DLD1 (cell line): ENCODE measurements at regions not wholly inside any gene's neighbourhood (a gene's known extent, or its start where the extent isn't known, plus 50 kb on each side); places are given as distances from the start of the nearest gene placed in this dataset.

Experiments
- in situ Hi-C: cut with HindIII; loops from 2 replicates; pipeline ENCODE4 v1.10.0; 2017; ENCODE audit warnings: low sequenced_read_pairs

- in situ Hi-C loops: no loop called here
Measured at GRCh38 chr14:75370416-75371205, 57.2 kb upstream of the JDP2 start.

- in situ Hi-C loops: no loop called here
Measured at GRCh38 chr14:75371297-75371696, 56.5 kb upstream of the JDP2 start.

DNA sequence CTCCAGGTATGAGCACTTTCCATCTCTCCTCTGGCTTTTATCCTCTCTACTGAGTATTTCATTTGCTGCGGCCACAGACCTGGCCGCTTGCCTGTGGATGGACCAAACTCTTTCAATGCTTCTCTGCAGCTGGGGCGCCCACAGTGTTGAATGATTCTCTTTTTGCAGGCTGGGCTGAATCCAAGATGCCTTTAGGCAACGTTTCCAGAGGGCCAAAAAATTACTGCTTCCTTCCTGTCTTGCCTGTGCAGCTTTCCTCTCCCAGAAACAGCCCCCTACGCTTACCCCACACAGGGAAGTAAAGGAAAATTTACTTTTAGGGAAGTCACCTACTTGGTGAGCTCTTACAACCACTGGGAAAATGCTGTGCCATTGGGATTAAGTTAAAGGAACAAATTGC, 55.6 kb upstream of the JDP2 start:
- in situ Hi-C loops: no loop called here

DNA sequence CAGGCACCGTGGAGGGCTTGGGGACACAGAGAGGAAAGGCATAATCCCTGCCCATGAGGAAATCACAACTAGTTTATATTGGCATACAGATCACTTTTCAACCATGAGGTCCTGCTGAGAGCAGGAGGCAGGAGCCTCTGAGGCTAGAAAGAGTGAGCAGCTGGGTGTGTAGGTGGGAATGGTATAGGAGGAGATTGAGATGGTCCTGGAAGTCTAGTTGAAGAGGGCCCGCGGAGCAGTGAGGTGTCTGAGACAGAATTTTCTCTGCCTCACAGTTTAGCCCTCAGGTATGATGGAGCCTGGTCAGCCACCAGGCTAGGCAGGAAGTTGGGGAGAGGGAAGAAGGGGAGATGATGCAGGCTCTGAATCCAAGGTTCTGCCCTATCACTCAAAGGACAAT, 54.7 kb upstream of the JDP2 start:
- in situ Hi-C loops: no loop called here

GRCh38 chr14:75373616-75374015, 54.2 kb upstream of the JDP2 start:
- in situ Hi-C loops: no loop called here

DNA sequence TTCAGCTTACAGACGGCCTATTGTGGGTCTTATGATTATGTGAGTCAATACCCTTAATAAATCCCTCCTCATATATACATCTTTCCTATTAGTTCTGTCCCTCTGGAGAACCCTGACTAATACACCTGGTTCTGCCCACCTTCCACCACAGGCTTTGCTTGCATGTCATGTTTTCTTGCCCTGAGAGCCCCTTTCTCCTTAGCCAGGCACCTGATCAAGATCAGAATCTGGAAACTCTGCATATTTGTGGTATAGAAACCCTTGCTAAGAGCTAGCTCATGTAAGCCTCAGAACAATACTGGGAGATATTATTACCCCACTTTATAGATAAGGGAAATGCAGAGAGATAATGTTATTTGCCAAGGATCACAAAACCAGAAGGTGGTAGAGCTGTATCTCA, 52.9 kb upstream of the JDP2 start:
- in situ Hi-C loops: no loop called here

GRCh38 chr14:75375983-75376382, 51.8 kb upstream of the JDP2 start:
- in situ Hi-C loops: no loop called here
